Neutrophil (primary cell): ENCODE measurements at regions not wholly inside any gene's neighbourhood (a gene's known extent, or its start where the extent isn't known, plus 50 kb on each side); places are given as distances from the start of the nearest gene placed in this dataset.

Source experiments
- H3K27ac ChIP-seq: fragments of 200-600 bp; sonication (generic); 2 replicates; pipeline ENCODE4 v1.5.1; 2016; ENCODE audit warnings: mild to moderate bottlenecking, moderate library complexity
- H3K27me3 ChIP-seq: fragments of 200-600 bp; sonication (generic); 2 replicates; pipeline ENCODE4 v1.6.0; 2016; ENCODE audit warnings: mild to moderate bottlenecking
- H3K36me3 ChIP-seq: fragments of 200-600 bp; sonication (generic); 2 replicates; pipeline ENCODE4 v1.5.1; 2017
- H3K4me1 ChIP-seq, 2 experiments: fragments of 200-600 bp in 1 of 2; sonication (generic) in 1 of 2; 1 replicate in 1 of 2; 2 replicates in 1 of 2; pipeline versions ENCODE4 v1.5.1 to v1.6.1; 2013 to 2016; ENCODE audit warnings: low read depth in 1 of 2, low read length in 1 of 2, mild to moderate bottlenecking in 1 of 2, moderate library complexity in 1 of 2; ENCODE audit not compliant: control insufficient read depth in 1 of 2, insufficient read depth in 1 of 2
- H3K4me3 ChIP-seq, 2 experiments: fragments of 200-600 bp in 1 of 2; sonication (generic) in 1 of 2; 1 replicate in 1 of 2; 2 replicates in 1 of 2; pipeline ENCODE4 v1.5.1; 2013 to 2016; ENCODE audit warnings: low read depth in 1 of 2, low read length in 1 of 2, mild to moderate bottlenecking in 1 of 2, moderate library complexity in 1 of 2
- H3K9me3 ChIP-seq: fragments of 200-600 bp; sonication (generic); 2 replicates; pipeline ENCODE4 v1.5.1; 2016
- TF ChIP-seq, protein P1 (sequence below): fragments of 200-600 bp; sonication (generic); IDR thresholded peaks from 2 replicates; pipeline ENCODE4 v1.5.1; 2016; ENCODE audit warnings: antibody characterized with exemption

DNA sequence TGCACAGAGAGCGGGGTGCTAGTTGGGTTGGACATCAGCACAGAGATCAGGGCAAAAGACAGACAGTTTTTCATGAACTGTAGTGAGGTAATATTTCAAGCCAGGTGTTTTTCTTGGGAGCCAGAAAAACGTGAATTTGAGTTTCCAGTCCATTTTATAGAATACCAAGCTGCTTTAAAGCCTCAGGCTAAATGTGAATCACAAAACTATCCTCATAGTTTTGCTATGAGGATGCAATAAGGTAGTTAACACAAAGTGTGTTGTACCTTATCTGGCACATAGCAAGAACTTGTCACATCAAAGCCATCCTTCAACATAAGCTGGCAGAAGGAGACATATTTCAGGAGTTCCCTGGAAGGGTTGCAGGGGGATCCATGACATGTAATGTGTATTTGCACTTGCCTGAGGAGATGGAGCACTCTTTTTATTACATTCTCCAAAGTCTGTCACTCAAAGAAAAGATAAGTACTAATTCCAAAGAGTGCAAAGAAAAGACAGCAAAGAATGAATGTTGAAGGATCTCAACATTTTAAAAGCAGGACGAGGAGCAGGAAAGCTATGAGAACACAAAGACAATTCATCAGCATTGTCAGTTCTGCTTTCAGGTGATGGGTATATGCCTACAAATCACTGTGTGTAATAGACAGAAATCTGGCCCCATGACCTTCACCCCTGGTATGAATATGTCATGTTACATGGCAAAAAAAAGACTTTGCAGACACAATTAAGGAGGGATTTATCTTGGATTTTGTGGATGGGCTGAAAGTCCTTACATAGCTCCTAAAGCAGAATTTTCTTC, 1046.4 kb downstream of the NTRK3 start:
- TF ChIP-seq, protein P1, sequence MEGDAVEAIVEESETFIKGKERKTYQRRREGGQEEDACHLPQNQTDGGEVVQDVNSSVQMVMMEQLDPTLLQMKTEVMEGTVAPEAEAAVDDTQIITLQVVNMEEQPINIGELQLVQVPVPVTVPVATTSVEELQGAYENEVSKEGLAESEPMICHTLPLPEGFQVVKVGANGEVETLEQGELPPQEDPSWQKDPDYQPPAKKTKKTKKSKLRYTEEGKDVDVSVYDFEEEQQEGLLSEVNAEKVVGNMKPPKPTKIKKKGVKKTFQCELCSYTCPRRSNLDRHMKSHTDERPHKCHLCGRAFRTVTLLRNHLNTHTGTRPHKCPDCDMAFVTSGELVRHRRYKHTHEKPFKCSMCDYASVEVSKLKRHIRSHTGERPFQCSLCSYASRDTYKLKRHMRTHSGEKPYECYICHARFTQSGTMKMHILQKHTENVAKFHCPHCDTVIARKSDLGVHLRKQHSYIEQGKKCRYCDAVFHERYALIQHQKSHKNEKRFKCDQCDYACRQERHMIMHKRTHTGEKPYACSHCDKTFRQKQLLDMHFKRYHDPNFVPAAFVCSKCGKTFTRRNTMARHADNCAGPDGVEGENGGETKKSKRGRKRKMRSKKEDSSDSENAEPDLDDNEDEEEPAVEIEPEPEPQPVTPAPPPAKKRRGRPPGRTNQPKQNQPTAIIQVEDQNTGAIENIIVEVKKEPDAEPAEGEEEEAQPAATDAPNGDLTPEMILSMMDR, result no peak
- Histone ChIP-seq H3K4me1 (no peaks in the 10 kb centered on the region), H3K9me3 (no peaks in the 10 kb centered on the region), H3K27ac (no peak overlapping the region), H3K27me3 (no peaks in the 10 kb centered on the region), H3K4me3 (no peak overlapping the region), H3K36me3 (no peaks in the 10 kb centered on the region)

DNA sequence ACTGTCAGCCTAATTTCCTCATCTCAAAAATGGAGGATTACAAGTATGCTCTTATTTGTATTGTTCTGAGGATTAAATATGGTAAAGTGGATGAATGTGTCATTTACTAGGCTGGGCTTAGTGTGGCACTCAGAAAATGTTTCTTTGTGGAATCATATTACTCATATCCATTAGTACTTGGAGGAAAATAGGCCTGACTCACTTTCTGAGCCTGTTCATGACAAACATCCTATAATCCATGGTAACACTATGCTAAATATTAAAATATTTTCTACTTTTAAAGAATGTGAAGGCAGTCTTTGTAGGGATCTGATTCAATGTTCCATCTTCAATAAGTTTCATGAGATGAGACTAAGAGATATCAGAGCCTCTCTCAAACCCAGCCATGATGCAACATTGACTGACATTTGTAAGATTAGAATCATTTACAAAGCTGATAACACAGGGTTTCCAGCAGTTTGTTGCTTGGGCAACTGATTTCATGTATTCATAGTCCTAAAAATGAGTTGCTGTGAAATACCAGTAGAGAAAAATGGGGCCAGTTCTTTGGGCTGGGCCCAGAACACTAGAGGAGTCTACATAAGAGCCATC, 1048.5 kb downstream of the NTRK3 start:
- TF ChIP-seq, protein P1, result no peak
- H3K27ac ChIP-seq, result no peak overlapping the region
- no peak overlapping the region for H3K4me3 ChIP-seq
- H3K36me3 ChIP-seq, result no peaks in the 10 kb centered on the region
- no peaks in the 10 kb centered on the region for H3K4me1 ChIP-seq
- H3K27me3 ChIP-seq, result no peaks in the 10 kb centered on the region
- no peaks in the 10 kb centered on the region for H3K9me3 ChIP-seq

DNA sequence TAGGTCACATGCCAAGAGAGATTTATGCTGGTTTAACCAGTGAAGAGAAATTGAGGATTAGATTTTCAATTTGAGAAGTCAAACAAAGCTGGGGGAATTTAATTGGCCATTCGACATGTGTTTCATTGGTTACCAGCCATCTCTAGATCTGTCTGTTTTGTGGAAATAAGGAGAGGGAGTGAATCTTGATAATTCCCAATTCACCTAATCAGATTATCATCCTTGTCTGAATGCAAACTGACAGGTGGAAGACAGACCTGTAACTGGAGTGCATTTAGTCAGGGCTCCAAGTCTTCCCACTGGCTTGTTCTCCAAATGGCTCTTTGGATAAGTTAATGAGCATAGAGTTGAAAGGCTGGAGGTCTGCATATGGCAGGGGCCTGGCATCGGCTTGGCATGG, 1049.3 kb downstream of the NTRK3 start:
- no peak overlapping the region for H3K4me3 ChIP-seq
- TF ChIP-seq, protein P1, result no peak
- no peak overlapping the region for H3K27ac ChIP-seq

DNA sequence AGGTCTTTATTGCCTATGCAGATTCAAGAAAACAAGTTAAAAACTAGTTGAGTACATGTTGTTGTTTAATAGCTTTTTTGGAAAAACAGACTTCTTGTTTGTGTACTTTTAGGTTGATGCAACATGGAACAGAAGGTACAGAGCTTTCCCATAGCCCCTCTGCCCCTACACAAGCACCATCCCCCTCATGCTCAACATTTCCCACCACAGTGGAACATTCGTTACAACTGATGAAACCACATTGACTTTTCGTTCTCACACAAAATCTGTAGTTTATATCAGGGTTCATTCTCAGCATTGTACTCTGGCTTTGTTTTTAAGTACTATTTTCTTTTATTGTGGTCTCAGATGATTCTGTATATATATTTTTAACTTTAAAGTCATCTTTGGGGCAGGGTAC, 1054.6 kb downstream of the NTRK3 start:
- Histone ChIP-seq H3K4me1 (no peaks in the 10 kb centered on the region), H3K9me3 (no peaks in the 10 kb centered on the region)
- TF ChIP-seq, protein P1, result no peak

More for the DNA sequence above, 1049.3 kb downstream of the NTRK3 start:
- Histone ChIP-seq H3K4me1 (no peaks in the 10 kb centered on the region), H3K36me3 (no peaks in the 10 kb centered on the region), H3K9me3 (no peaks in the 10 kb centered on the region), H3K27me3 (no peaks in the 10 kb centered on the region)

DNA sequence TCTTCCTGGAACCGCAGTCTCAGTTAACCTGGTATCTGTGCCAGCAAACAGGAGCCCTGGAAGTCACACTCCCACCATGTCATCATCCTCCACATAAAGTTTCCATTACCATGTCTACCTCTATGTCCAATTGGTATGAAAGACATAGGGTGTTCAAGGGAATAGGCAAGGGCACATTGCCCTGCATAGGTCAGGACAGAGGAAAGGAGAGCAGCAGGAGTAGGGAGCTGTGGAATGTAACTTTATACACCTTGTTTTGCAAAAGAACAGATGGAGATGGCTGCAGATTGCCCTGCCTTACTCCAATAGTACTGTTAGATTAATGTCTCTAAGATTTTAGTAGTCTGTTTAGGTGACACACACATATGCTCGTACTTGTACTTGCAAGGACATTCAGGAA, 1056.4 kb downstream of the NTRK3 start:
- H3K27me3 ChIP-seq, result no peaks in the 10 kb centered on the region
- no peaks in the 10 kb centered on the region for H3K36me3 ChIP-seq
- H3K4me1 ChIP-seq, result no peaks in the 10 kb centered on the region
- TF ChIP-seq, protein P1, result no peak
- no peak overlapping the region for H3K4me3 ChIP-seq
- no peak overlapping the region for H3K27ac ChIP-seq
- no peaks in the 10 kb centered on the region for H3K9me3 ChIP-seq

More for the DNA sequence above, 1054.6 kb downstream of the NTRK3 start:
- Histone ChIP-seq H3K36me3 (no peaks in the 10 kb centered on the region), H3K4me3 (no peak overlapping the region), H3K27ac (no peak overlapping the region), H3K27me3 (no peaks in the 10 kb centered on the region)
